GM12874 (cell line): ENCODE measurements at regions not wholly inside any gene's neighbourhood (a gene's known extent, or its start where the extent isn't known, plus 50 kb on each side); places are given as distances from the start of the nearest gene placed in this dataset.

ENCODE experiments used
- CTCF ChIP-seq: IDR thresholded peaks from 2 replicates; pipeline ENCODE4 v1.5.1; 2011; ENCODE audit warnings: low read depth, mild to moderate bottlenecking, control low read depth, low read length, moderate library complexity; ENCODE audit not compliant: insufficient read depth

- no peak for TF ChIP-seq CTCF
Measured at GRCh38 chr15:62406305-62406891, 241.3 kb upstream of the C2CD4B start.

- TF ChIP-seq CTCF = no peak
Measured at GRCh38 chr15:62407216-62407615, 242.1 kb upstream of the C2CD4B start.

GRCh38 chr15:62407962-62408361 is 242.9 kb upstream of the C2CD4B start:
- no peak for TF ChIP-seq CTCF

GRCh38 chr15:62409466-62409865 is 244.4 kb upstream of the C2CD4B start:
- TF ChIP-seq CTCF = no peak

- no peak for TF ChIP-seq CTCF
Measured at GRCh38 chr15:62412686-62413085, 247.6 kb upstream of the C2CD4B start.

- no peak for TF ChIP-seq CTCF
Measured at GRCh38 chr15:62413153-62413552, 248.1 kb upstream of the C2CD4B start.

GRCh38 chr15:62413786-62414185 is 248.7 kb upstream of the C2CD4B start:
- TF ChIP-seq CTCF = no peak
